GM12891 (cell line): ENCODE measurements at regions not wholly inside any gene's neighbourhood (a gene's known extent, or its start where the extent isn't known, plus 50 kb on each side); places are given as distances from the start of the nearest gene placed in this dataset.

ENCODE experiments used
- PAX5 ChIP-seq: IDR thresholded peaks from 2 replicates; pipeline ENCODE4 v1.6.1; 2011; ENCODE audit warnings: low read length, moderate library complexity, mild to moderate bottlenecking; ENCODE audit not compliant: insufficient read depth, severe bottlenecking
- POLR2A ChIP-seq: IDR thresholded peaks from 2 replicates; pipeline ENCODE4 v1.6.1; 2011; ENCODE audit warnings: low read depth, low read length, control low read depth
- POLR2AphosphoS5 ChIP-seq: IDR thresholded peaks from 2 replicates; pipeline ENCODE4 v1.6.1; 2011; ENCODE audit warnings: low read depth, low read length, control low read depth
- POU2F2 ChIP-seq: IDR thresholded peaks from 2 replicates; pipeline ENCODE4 v1.6.1; 2011; ENCODE audit warnings: low read depth, mild to moderate bottlenecking, control low read depth, low read length, moderate library complexity
- SPI1 ChIP-seq: IDR thresholded peaks from 2 replicates; pipeline ENCODE4 v1.6.1; 2011; ENCODE audit warnings: low read depth, low read length, control low read depth
- TAF1 ChIP-seq: IDR thresholded peaks from 2 replicates; pipeline ENCODE4 v1.6.1; 2011; ENCODE audit warnings: low read depth, low read length, control low read depth

DNA sequence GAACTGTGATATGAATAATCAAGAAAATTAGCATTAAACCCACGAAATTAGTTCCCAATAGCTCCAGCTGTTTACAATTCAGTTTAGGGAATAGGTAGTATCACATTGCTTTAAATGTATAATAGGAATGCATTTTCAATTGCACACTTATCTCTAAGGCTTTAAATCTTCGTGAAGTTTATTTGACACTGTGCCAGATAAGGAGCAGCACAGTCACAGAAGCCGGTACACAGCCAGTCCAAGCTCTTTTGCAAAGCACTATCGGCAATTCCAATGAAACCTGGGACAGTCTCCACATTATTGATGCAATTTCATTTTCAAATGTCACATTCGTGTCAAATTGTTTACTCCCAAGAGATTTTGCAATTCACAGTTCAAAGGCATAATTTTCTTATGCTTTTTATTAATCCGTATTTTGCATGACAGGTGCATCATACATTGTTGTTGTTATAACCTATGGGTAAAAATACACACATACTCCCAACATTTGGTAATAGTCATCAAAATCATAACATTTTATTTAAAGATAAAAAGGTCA is 602.8 kb downstream of the RPS29 start:
- TF ChIP-seq POLR2AphosphoS5 (no peak), TAF1 (no peak), POLR2A (no peak), SPI1 (no peak), PAX5 (no peak), POU2F2 (no peak)
